Frontal cortex (tissue), 3 donors: ENCODE measurements at regions not wholly inside any gene's neighbourhood (a gene's known extent, or its start where the extent isn't known, plus 50 kb on each side); places are given as distances from the start of the nearest gene placed in this dataset.

Experiments
- DNase-seq, 2 donors: peaks; one replicate each; pipeline ENCODE4 v3.0.0; 2012; ENCODE audit warnings: low spot score in 2 of 2
- FAIRE-seq: peaks from 2 replicates; lab custom pipeline; 2012; peaks lifted over from hg19 to GRCh38; lab: Jason Lieb, UNC
- donor health status: control.
- donor health status: control.
- donor health status: control.

DNA sequence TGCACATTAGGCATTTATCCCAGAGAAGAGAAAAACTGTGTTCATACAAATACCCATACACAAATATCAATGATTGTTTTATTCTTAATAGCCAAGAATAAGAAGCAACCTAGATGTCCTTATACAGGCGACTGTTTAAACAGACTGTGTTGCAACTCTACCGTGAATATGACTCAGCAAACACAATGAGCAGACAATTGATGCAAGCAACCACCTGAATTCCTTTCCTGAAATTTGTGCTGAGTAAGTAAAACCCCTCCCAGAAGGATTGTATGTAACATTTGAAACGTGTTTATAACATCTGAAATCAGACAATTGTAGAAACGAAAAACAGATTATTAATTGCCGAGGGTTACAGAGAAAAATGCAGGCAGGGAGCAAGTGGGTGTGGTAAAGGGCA lies 621.9 kb upstream of the SOX11 start:
- no peak for DNase-seq

DNA sequence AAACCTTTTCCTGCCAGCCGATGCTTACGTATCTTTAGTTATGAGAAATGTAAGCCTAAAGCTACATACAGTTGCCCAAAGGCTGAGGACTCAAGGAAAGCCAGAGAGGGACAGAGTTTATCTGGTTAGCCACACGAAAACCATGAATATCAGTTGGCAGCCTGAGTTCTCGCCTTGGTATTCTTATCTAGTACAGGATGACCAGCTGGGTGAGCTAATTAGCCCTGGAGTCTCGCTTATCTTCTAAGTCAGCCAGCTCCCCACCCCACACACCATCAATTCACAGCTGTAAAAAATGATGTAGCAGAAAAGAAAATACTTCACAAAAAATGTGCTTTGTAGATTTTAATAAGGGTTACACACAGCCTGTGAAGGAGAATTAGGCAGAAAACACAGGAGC lies 617.5 kb upstream of the SOX11 start:
- DNase-seq (no peak), FAIRE-seq (no peak)

More for the DNA sequence above, 621.9 kb upstream of the SOX11 start:
- FAIRE-seq = no peak

DNA sequence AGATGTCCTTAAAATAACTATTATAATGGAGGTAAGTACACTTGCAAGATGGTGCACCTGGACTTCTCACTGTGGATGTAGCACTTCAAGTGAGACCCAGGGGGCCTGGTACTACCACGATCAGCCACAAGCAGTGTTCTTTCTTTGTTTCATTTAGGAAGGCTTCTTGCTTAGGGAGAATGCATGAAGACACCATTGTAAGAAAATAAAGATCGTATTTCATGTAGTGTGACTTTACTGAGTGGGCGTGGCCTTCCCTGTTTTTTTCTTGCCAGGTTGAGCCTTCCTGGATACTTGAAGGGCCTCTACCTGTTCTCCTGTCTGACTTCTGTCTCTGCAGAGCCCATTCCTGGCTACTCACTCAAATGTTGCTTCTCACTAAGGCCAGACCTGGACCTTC lies 615.6 kb upstream of the SOX11 start:
- no peak for DNase-seq

DNA sequence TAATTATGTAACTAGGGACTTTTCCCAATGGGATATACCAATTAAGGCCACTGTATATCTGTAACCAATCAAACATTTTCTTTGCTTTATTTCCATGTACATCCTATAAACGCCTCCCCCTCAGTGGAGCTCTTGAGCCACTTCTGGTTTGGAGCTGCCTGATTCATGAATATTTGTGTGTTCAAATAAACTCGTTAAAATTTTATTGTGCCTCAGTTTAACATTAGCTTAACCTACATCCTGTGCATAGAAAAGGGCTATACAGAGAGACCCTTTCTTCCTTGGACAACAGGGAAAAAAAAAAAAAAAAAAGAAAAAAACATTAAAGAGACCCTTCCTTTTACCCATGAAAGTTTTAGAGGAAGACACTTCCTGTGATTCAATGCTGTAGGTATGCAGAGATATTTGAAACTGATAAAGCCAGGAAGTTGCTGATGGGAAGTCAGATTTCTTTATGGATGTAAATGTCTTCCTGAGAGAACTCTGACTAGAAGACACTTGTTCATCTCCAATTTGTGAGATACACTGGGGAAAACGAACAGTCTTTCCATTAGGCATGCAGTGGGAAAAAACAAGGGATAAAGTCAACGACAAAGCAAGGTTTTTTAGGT lies 614.6 kb upstream of the SOX11 start:
- FAIRE-seq (no peak), DNase-seq (no peak)

More for the DNA sequence above, 615.6 kb upstream of the SOX11 start:
- FAIRE-seq = no peak

DNA sequence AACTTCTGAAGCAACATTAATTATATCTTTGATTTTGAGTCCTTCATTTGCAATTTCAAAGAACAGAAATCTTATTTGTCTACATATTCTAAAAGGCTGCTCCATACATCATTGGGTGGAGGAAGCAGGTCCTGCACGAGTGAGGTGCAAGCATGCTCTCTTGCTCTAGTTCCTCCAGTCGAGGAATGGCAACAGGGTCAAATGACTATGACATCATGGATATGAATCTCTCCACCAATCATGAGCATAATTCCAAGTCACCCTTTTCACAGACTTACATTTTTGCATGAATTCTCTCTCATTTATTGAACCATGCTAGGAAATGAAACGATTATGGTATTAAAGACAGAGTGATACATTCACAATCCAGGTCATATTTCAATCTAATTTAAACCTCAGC lies 608.8 kb upstream of the SOX11 start:
- no peak for DNase-seq
- FAIRE-seq = no peak

DNA sequence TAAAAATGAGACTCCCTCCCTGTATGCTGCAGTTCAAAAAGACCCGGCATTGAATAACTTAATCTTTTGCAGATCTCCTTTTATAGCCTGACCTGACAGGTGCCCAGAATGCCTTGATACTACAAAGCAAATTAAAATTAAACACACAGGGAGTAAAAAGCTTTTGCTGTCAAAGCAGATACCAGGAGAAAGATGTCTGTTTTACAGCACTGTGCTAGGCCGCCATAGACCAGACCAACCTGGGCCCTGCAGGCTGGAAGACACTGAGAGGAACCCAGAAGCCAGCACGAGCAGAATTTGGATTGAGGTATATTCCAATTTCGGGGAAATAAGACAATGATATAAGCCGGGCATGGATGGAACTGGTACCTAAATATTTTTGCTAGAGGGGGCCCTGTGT lies 602.8 kb upstream of the SOX11 start:
- FAIRE-seq = no peak
- no peak for DNase-seq

DNA sequence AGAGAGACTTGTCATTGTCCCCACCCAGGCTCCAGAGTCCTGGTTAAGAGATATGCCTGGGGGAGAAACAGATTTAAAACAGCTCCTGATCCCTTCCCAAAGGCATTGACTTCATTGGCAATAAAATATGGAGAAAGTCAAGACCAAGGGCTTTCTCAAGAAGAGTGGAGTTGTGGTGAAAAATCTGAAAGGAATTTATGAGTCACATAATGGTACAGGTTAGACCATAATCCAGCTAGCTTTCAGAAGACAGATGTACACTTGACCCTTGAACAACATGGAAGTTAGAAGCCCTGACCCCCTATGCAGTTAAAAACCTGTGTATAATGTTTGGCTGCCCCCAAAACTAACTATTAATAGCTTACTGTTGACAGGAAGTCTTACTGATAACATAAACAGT lies 599.1 kb upstream of the SOX11 start:
- FAIRE-seq (no peak), DNase-seq (no peak)

DNA sequence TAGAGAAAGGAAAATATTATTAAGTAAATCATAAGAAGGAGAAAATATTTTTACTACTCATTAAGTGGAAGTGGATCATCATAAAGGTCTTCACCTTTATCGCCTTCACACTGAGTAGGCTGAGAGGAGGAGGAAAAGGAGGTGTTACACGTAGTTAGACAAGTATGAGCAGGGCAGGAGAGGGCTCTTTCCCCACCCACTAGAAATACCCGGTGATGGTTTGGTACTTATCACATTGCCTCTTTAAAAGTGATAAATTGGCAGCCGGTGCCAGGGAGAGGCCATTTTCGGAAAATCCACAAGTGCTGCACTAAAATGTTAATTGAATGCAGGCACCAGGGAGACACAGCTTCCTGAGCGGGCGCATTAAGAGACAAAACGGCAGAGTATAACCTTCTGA lies 598.7 kb upstream of the SOX11 start:
- DNase-seq = no peak
- no peak for FAIRE-seq

DNA sequence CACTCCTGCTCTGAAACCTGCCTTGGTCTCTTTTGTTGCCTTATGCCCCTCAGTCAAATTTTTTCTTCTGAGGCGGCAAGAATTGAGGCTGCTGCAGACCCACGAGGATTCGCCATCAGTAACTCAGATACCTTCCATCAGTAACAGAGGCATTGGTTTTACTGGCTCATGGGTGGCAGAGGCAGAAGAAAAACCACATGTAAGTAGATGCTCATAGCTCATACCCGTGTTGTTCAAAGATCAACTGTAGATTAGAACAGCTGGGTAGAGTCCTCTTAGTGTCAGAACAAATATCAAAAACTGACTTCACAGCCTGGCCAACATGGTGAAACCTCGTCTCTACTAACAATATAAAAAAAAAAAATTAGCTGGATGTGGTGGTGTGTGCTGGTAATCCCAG lies 598.0 kb upstream of the SOX11 start:
- FAIRE-seq (no peak), DNase-seq (no peak)

DNA sequence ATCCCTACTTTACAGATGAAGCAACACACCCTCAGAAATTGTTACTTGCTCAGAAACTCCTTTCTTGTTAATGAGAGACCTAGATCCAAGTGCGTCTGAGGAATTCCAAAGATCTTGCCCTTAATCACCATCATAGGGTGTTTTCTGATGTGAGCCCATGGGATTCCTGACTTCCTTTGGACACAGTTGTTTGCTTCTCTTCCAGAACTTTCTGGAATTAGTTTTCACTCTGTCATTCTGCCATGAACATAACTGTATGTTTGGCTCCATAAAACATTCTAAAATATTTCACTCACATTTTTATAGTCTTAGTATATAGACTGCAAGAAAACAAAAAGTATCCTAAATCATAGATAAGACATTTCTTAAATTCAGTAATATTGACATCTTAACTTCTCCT lies 593.9 kb upstream of the SOX11 start:
- no peak for DNase-seq
- FAIRE-seq = no peak

DNA sequence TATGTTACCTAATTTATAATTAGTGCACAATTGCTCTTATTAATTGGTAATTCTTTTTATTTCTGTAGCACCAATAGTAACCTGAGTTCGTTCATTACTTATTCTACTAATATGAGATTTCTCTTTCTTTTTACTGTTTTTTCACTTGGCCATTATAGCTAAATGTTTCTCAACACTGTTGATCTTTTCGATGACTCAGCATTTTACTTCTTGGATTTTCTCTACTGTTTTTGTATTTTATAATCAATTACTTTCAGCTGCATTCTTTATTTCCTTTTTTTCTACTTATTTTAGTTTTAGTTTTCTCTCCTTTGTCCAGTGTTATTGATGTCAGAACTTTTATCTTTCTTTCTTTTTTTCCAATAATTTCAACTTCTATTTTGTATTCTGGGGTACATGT lies 589.4 kb upstream of the SOX11 start:
- no peak for DNase-seq
- no peak for FAIRE-seq

DNA sequence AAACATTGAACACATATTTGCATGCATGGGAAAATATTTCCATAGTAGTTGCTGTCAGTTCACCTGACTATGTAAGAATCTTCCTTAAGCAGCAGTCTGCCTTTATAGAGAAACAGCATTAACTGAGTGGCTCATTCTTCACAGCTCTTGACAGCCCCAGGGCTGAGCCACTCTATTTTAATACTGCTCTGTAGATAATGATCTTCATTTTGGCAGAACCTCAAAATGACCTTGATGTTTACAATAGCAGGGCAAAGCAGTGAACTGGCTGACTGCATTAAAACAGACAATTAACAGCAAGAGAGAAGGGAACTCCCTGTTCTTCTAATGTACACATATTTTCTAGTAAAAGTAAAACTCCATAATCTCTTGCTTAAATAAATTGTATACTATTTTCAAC lies 580.6 kb upstream of the SOX11 start:
- no peak for FAIRE-seq

DNA sequence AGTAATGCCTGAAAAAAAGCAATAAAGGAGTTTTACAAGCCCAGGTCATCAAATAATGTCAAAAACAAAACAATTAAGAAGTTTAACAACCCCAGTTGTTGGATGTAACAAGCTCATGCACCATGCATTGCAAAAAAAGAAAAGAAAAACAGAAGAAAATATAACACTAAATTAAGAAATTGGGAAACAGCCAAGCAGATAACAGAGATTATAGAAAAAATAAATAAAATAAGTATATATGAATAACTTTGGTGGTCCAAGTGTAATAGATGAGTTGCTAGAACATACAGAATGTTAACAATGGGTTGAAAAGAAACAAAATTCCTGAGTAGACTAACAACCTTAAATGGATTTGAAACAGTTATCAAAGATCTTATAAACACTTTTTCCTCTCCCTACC lies 573.1 kb upstream of the SOX11 start:
- DNase-seq = no peak
- no peak for FAIRE-seq

More for the DNA sequence above, 580.6 kb upstream of the SOX11 start:
- no peak for DNase-seq

DNA sequence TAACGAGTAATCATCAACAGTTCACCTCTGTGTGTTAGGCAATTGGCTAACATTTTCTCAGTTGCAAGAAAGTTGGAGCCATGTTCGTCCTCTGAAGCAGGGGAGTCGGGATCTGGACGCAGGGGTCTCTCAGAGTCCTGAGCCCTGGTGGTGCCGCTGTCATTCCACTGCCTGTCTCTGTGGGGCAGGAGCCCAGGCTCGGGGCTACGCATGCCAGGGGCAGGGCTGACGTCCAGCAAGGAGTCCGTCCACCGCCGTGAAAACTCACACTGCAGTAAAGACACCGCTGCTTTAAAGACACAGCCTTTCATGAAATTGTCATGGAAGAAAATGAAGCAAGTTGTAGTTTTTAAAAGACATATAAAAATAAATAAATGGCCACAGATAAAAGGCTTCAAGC lies 571.1 kb upstream of the SOX11 start:
- FAIRE-seq = no peak
- DNase-seq = no peak

DNA sequence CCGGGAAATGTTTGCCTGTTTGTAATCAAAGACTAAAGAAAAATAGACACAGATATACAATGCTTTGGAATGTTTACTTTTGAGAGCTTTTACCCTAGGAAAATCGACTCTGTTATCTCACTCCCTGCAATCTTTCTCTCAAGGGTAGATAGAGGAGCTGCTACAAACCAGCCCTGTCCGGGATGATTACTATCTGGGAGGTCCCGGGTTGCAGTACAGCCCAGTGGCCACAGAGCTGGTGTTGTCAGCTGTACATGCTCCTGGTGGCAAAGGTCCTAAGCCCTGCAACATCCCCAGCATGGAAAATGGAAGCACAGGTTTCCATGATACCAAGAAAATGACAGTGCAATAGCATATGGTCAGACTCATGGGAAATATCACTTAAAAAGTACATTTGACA lies 570.5 kb upstream of the SOX11 start:
- DNase-seq (no peak), FAIRE-seq (no peak)

DNA sequence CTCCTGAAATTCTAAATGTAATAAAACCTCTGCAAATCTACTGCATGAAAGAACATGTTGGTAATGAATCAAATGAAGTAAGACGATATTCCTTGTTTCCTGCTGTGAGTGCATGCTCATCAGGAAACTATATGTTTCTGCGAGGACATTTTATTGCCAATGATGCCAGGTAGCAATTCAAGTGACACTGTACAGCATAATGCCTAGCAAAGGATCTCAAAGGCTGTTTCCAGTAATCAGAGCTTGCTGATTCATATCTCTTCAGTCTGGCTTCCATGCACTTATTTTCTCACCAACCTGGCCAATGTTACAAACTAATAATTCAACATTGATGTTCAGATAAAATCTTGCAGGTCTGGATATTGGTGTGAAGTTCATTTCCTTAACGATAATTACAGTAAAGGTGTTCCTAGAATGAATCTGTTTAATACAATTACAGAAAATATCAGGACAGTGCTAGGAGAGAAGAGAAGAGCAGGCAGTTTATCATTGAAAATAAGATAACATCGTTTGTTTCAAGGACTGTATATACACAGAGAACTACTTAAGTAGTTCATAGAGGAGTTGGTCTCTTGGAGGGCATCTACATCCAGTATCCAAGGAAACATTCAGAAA lies 568.5 kb upstream of the SOX11 start:
- no peak for FAIRE-seq
- DNase-seq = no peak

DNA sequence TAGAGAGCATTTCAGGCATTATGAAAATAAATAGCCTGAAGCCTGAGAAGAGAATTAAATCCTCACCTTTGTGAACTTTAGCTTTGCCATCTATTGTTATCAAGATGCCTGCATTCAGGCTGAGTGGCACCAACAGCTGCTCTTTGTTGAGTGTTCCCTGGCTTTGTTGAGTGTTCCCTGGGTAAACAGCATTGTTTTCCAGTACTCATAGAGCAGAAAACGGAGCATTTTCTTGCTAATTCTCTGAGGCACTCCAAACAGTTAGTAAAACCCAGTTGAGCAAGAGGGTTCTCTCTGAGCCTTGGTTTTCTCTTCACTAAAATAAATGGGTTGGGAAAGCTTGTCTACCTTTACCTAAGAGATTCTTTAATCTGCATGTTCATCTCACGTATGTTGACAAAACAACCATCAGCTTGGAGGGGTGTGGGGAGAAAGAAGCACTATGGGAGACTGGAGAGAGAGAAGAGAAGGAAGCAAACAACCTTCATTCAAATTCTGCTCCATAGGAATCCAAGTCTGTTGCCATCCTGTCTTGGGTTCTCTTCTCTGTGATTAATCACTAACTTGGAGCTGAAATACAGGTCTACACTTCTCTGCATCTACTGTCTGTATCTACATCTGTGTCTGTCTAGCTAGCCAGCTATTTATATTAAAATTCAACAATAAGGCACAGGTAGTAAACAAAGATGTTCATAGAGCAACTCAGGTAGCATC lies 567.0 kb upstream of the SOX11 start:
- DNase-seq = no peak
- FAIRE-seq = no peak

DNA sequence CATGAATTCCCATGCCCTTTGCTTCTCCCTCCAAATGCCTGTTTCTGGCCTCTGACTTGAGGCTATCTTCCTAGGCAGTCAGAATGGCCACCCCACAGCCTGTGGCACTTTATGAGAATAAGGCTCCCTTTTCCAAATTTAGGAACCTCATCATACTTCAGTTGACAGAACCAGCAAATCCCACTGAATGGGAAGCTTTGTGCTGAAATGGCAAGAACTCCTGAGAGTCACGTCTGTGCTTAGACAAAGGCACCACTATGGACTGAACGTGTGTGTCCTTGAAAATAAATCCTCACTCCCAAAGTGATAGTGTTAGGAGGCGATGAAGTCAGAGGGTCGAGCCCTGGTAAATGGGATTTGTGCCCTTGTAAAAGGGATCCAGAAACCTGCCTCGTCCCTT lies 559.9 kb upstream of the SOX11 start:
- no peak for DNase-seq
- FAIRE-seq = no peak

DNA sequence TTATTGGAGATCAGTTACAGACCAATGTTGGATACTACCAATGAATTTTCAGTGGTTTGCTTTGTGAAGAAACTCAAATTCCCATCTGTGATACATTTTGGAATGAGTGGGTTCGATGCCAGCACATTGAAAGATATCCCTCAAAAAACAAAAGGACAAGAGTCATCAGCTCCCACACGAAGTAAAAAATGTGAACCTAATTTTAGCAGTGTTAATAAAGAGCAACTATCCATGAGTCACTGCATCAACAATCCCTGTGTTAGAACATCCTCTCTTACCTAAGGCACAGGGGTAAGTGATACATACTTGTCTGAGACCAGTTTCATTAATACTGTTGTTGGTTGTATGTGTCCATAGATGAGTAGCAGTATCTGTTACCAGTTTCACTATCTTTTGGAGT lies 551.8 kb upstream of the SOX11 start:
- DNase-seq = no peak
- no peak for FAIRE-seq

DNA sequence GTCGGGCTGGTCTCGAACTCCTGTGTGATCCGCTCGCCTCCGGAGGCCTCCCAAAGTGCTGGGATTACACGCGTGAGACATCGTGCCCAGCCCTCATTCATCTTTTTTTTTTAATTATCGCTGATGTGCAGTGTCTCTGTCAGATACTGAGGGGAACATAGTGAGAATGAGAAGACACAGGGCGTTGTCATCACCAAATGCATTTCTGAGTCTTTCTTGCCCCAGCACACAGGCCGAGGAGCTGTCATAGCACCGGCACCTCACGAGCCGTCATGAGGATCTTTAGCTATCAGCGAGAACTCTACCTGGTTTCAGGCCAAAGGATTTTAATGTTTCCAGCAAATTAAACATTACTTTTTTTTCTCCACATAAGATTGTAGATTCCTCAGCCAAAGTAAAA lies 548.0 kb upstream of the SOX11 start:
- DNase-seq (no peak), FAIRE-seq (no peak)

DNA sequence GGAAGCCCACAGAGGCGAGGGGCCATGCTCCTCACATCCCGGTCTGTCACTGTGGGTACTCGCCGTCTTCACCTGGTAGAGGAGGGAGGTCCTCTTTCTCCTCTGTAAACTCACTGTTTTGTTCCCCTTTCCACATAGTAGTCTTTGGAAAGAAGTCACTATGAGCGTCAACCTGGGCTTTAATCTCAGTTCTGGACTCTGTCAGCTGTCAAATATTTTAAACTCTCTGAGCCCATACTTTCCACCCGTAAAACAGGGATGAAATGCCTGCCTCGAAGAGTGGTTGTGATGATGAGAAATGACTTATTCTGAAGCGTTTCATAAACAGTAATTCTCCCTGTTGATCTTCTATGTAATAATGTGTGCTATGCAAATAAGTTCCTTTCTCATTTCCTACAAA lies 547.1 kb upstream of the SOX11 start:
- no peak for FAIRE-seq

DNA sequence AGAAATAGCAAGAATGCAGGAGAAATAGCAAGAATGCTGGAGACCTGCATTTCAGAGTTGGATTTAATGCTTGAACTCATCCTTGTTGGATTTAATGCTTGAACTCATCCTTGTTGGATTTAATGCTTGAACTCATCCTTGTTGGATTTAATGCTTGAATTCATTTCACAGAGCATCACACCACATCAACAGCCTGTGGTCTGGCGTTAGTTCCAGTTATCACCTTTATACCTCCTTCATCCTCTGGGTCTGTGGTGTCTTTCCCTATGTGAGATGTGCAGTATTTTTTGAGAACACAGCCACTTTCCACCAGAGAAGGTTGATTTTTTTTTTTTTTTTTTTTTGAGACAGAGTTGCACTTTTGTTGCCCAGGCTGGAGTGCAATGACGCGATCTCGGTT lies 546.4 kb upstream of the SOX11 start:
- DNase-seq = no peak
- no peak for FAIRE-seq

More for the DNA sequence above, 547.1 kb upstream of the SOX11 start:
- DNase-seq = no peak
